ENCODE measurements at regions not wholly inside any gene's neighbourhood (a gene's known extent, or its start where the extent isn't known, plus 50 kb on each side); places are given as distances from the start of the nearest gene placed in this dataset.

GRCh38 chr5:67297802-67298532, 101.4 kb upstream of the CD180 start:
- in situ Hi-C loops (cut with HindIII; ENCODE audit: low sequenced_read_pairs), result no loop called here

GRCh38 chr5:67297376-67297775, 100.8 kb upstream of the CD180 start:
- in situ Hi-C loops (cut with HindIII; ENCODE audit: low sequenced_read_pairs), result no loop called here

- in situ Hi-C loops (cut with HindIII; ENCODE audit: low sequenced_read_pairs), result no loop called here
Measured at GRCh38 chr5:67294266-67294938, 97.8 kb upstream of the CD180 start.

- in situ Hi-C loops (cut with HindIII; ENCODE audit: low sequenced_read_pairs), result no loop called here
Measured at GRCh38 chr5:67293226-67293625, 96.6 kb upstream of the CD180 start.

- in situ Hi-C loops (cut with HindIII; ENCODE audit: low sequenced_read_pairs), result no loop called here
Measured at GRCh38 chr5:67292201-67292940, 95.8 kb upstream of the CD180 start.

- in situ Hi-C loops (cut with HindIII; ENCODE audit: low sequenced_read_pairs), result no loop called here
Measured at GRCh38 chr5:67291671-67292070, 95.1 kb upstream of the CD180 start.

GRCh38 chr5:67291066-67291465, 94.5 kb upstream of the CD180 start:
- in situ Hi-C loops (cut with HindIII; ENCODE audit: low sequenced_read_pairs), result no loop called here

- in situ Hi-C loops (cut with HindIII; ENCODE audit: low sequenced_read_pairs), result no loop called here
Measured at GRCh38 chr5:67290655-67291054, 94.1 kb upstream of the CD180 start.

GRCh38 chr5:67289763-67290521, 93.3 kb upstream of the CD180 start:
- in situ Hi-C loops (cut with HindIII; ENCODE audit: low sequenced_read_pairs), result no loop called here

- in situ Hi-C loops (cut with HindIII; ENCODE audit: low sequenced_read_pairs), result no loop called here
Measured at GRCh38 chr5:67287510-67288268, 91.1 kb upstream of the CD180 start.

GRCh38 chr5:67286006-67286405, 89.4 kb upstream of the CD180 start:
- in situ Hi-C loops (cut with HindIII; ENCODE audit: low sequenced_read_pairs), result no loop called here

- in situ Hi-C loops (cut with HindIII; ENCODE audit: low sequenced_read_pairs), result no loop called here
Measured at GRCh38 chr5:67283988-67284487, 87.4 kb upstream of the CD180 start.

GRCh38 chr5:67283275-67283987, 86.8 kb upstream of the CD180 start:
- in situ Hi-C loops (cut with HindIII; ENCODE audit: low sequenced_read_pairs), result no loop called here

GRCh38 chr5:67281874-67282273, 85.3 kb upstream of the CD180 start:
- in situ Hi-C loops (cut with HindIII; ENCODE audit: low sequenced_read_pairs), result no loop called here

- in situ Hi-C loops (cut with HindIII; ENCODE audit: low sequenced_read_pairs), result no loop called here
Measured at GRCh38 chr5:67273689-67274356, 77.2 kb upstream of the CD180 start.

GRCh38 chr5:67272453-67273130, 76.0 kb upstream of the CD180 start:
- in situ Hi-C loops (cut with HindIII; ENCODE audit: low sequenced_read_pairs), result no loop called here

- in situ Hi-C loops (cut with HindIII; ENCODE audit: low sequenced_read_pairs), result loop anchor here (10.0 kb wide), 2 partner anchors 686 to 986 kb away; no protein-coding TSS in a partner anchor
Measured at GRCh38 chr5:67268231-67269021, 71.8 kb upstream of the CD180 start.

Data from DLD1 (cell line).